ENCODE measurements at regions not wholly inside any gene's neighbourhood (a gene's known extent, or its start where the extent isn't known, plus 50 kb on each side); places are given as distances from the start of the nearest gene placed in this dataset.

- H4K20me1 ChIP-seq (ENCODE audit: control insufficient read depth, insufficient read depth), result no peaks in the 10 kb centered on the region
- no peak overlapping the region for H3K4me3 ChIP-seq
- FAIRE-seq, result no peak
- H3K27ac ChIP-seq (ENCODE audit: control insufficient read depth, insufficient read depth), result no peak overlapping the region
- POLR2A ChIA-PET, result no interaction called here
- ATAC-seq, result no peak
- SMC1A ChIA-PET (ENCODE audit: uncharacterized antibody, unreplicated experiment), result no interaction called here
- no peaks in the 10 kb centered on the region for H3K27me3 ChIP-seq (replicated peaks in 1 of 2; ENCODE audit: control insufficient read depth in 2 of 2, insufficient read depth in 2 of 2, low read length in 1 of 2)
- H3K9me3 ChIP-seq (replicated peaks; ENCODE audit: control insufficient read depth, insufficient read depth, low read length), result no peaks in the 10 kb centered on the region
- H3K4me2 ChIP-seq (ENCODE audit: control insufficient read depth, insufficient read depth), result no peak overlapping the region
- TF ChIP-seq, protein P1, sequence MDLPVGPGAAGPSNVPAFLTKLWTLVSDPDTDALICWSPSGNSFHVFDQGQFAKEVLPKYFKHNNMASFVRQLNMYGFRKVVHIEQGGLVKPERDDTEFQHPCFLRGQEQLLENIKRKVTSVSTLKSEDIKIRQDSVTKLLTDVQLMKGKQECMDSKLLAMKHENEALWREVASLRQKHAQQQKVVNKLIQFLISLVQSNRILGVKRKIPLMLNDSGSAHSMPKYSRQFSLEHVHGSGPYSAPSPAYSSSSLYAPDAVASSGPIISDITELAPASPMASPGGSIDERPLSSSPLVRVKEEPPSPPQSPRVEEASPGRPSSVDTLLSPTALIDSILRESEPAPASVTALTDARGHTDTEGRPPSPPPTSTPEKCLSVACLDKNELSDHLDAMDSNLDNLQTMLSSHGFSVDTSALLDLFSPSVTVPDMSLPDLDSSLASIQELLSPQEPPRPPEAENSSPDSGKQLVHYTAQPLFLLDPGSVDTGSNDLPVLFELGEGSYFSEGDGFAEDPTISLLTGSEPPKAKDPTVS (IDR thresholded peaks at IDR 0.05; ENCODE audit: low read depth, low read length), result no peak
- TF ChIP-seq ATF7 (IDR thresholded peaks at IDR 0.05; ENCODE audit: low read depth), result no peak
- no peak for TF ChIP-seq NR2F1 (conservative IDR thresholded peaks at IDR 0.05)
- no peak for TF ChIP-seq WRNIP1 (IDR thresholded peaks at IDR 0.05; ENCODE audit: borderline replicate concordance, low read depth, low read length)
- TF ChIP-seq ZNF622 (IDR thresholded peaks at IDR 0.05), result no peak
- TF ChIP-seq FOS (IDR thresholded peaks at IDR 0.05; ENCODE audit: borderline replicate concordance, extremely low read depth, insufficient read length), result no peak
- TF ChIP-seq FOXK2 (IDR thresholded peaks at IDR 0.05), result no peak
- TF ChIP-seq IRF4 (IDR thresholded peaks at IDR 0.05; ENCODE audit: low read depth, low read length), result no peak
- no peak for TF ChIP-seq ZSCAN29 (IDR thresholded peaks at IDR 0.05)
- no peak for TF ChIP-seq SREBF2 (IDR thresholded peaks at IDR 0.05; ENCODE audit: low read length)
- TF ChIP-seq PRDM15 (CRISPR knock-in tag; IDR thresholded peaks at IDR 0.05), result no peak
- no peak for TF ChIP-seq BRCA1 (IDR thresholded peaks at IDR 0.05; ENCODE audit: low read depth, low read length)
- no peak for TF ChIP-seq MTA3 (IDR thresholded peaks at IDR 0.05; ENCODE audit: borderline replicate concordance, low read length)
- no peak for TF ChIP-seq SMAD1 (IDR thresholded peaks at IDR 0.05; ENCODE audit: low read depth, partially characterized antibody)
- no peak for TF ChIP-seq KLF5 (IDR thresholded peaks at IDR 0.05; ENCODE audit: partially characterized antibody)
- no peak for TF ChIP-seq POU2F2 (IDR thresholded peaks at IDR 0.05; ENCODE audit: borderline replicate concordance, low read depth, low read length)
- no peak for TF ChIP-seq NR2C1 (IDR thresholded peaks at IDR 0.05)
- no peak for TF ChIP-seq PAX8 (IDR thresholded peaks at IDR 0.05)
- TF ChIP-seq CREB1 (IDR thresholded peaks at IDR 0.05; ENCODE audit: low read depth), result no peak
- no peak for TF ChIP-seq MLLT1 (IDR thresholded peaks at IDR 0.05)
- no peaks in the 10 kb centered on the region for H3K79me2 ChIP-seq (ENCODE audit: control insufficient read depth, insufficient read depth, low read length)
- BruUV-seq (replicated peaks), result no TSS peak
- 39% methylated on average over 3 of the region's 3 CpGs for WGBS (ENCODE audit: insufficient coverage, insufficient replicate concordance, low lambda C conversion rate, missing lambda C conversion rate)
- DNase-seq (ENCODE audit: low read depth, low spot score), result no peak
- in situ Hi-C loops (cut with MboI) (no loop called here), intact Hi-C loops (cut with micrococcal nuclease; ENCODE audit: unreplicated experiment) (no loop called here)
- CTCF ChIA-PET, result no interaction called here
- no peak overlapping the region for H3K9ac ChIP-seq (ENCODE audit: control insufficient read depth, insufficient read depth, low read length)
- no peak overlapping the region for H2AFZ ChIP-seq (ENCODE audit: control insufficient read depth, low read depth, low read length)
- RAD21 ChIA-PET (ENCODE audit: unreplicated experiment), result no interaction called here
- H3K4me1 ChIP-seq (ENCODE audit: control insufficient read depth, insufficient read depth, low read length), result no peaks in the 10 kb centered on the region
- no peaks in the 10 kb centered on the region for H3K36me3 ChIP-seq (ENCODE audit: control insufficient read depth in 2 of 2, insufficient read depth in 2 of 2, low read length in 1 of 2)
Measured at GRCh38 chr3:101169516-101169915, 150.9 kb downstream of the IMPG2 start.

Data from GM12878 (cell line).